Dedifferentiated amniotic fluid mesenchymal stem cell (primary cell): ENCODE measurements at regions not wholly inside any gene's neighbourhood (a gene's known extent, or its start where the extent isn't known, plus 50 kb on each side); places are given as distances from the start of the nearest gene placed in this dataset.

Experiments used
- DNase-seq: peaks from one replicate; pipeline ENCODE4 v3.0.0-alpha.2; 2016; ENCODE audit errors: extremely low spot score

DNA sequence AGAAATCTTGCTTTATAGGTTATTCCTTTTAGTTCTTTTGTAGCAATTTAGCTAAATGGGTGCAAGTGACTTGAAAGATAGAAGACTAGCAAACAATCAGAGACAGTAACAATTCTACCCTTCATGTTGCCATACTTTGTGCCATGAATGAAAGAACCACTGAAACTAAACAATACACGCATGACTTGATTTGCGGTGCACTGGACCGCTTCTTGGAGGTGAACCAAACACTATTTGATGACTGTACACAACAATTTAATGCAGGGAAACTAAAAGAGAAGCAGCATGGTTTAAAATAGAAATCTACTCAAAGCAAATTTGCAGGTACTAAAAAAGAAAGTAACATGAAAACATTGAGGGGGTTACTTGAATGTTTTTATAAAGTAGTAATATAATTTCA lies 331.0 kb upstream of the RARB start:
- DNase-seq: no peak

DNA sequence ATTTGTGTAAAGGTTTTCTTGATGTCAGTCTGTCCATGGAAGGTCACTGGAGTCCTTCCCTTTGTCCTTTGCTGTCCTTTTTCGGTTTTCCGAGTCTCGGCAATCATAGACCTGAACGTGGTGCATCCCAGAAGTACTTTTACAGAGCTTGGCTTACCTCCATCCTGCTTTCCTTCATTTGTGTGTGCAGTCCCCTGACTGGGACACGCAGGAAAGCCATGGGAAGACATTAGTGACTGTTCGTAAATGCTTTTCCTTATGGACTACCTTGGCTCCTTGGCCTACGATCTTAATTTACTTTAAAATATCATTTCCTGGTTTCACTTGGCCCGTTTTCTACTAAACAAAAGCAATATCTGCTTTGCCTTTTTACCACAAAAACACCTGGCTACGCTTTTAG lies 328.4 kb upstream of the RARB start:
- no peak for DNase-seq

DNA sequence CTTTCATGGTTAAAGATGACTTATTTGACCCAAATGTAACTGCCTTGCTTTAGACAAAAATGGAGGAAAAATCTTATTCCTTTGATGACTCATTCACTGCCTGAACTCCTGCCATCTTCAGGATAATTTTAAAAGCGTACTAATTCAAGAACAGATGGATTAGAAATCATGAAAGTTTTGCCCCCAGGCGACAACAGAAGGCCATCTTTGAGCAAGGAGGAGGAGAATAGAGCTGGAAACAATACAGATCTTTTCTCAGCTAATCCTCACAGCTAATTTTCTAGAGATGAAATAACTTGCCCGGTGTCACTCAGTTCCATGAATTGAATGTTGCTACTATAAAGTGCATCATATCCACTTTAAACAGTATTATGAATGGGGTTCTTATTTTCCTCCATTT lies 324.7 kb upstream of the RARB start:
- DNase-seq: no peak

DNA sequence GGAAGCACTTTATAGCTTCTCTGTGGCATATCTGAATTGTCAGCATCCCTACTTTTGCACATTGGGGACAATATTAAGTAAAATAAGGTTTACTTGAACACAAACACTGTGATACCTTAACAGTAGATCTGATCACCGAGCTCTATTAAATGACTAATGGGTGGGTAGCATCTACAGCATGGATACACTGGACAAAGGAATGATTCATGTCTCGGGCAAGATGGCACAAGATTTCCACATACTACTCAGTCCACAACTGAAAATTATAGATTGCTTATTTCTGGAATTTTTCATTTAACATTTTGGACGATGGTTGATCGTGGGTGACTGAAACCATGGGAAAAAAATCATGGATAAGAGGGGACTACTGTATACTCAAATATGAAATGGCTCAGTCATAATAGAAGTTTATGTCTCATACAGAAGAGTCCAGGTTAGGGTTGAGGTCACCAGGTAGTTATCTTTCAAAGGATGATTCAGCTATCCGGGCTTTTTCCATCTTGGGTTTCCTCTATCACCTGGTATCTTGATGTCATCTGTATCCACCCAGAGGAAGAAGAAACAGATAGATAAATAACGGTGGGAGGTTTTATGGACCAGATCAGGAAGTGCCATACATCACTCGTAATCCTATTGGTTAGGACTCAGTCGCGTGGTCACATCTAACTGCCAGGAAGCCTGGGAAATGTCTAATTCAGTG lies 320.0 kb upstream of the RARB start:
- no peak for DNase-seq

DNA sequence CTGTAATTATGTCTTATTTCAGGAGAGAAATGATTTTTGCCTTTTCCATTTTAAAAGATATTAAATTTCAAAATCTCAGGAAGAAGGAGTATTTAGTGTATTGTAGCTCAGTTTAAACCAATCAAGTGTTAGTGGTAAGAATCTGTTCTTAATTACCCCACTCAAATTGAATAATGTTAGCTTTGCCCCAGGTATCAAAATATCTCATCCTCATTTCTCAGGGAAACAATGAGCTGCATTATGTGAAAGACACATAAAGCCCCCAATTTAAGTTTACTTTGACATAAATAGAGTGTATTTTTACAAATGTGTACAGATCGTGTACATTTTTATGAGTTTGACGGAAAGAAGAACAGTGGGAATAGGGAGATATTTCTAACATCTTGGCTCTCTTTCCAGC lies 317.4 kb upstream of the RARB start:
- DNase-seq: no peak

DNA sequence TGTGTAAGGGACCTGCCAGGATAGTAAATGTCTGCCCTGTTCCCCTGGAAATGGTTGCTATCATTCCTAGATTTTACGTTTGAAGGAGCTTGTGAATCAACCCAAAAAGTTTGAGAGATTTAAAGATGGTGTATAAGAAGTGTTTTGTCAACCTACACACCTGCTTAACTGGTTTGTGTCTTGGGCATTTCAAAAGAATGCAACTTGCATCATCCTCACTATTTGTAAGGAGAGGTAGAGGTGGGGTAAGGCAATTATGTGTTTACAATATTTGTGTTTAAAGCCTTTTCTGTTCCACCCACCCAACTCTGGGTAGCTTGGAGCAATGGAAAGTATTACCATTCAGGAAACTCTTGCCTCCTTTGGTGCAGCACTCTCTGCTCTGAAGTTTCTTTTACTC lies 314.2 kb upstream of the RARB start:
- no peak for DNase-seq

DNA sequence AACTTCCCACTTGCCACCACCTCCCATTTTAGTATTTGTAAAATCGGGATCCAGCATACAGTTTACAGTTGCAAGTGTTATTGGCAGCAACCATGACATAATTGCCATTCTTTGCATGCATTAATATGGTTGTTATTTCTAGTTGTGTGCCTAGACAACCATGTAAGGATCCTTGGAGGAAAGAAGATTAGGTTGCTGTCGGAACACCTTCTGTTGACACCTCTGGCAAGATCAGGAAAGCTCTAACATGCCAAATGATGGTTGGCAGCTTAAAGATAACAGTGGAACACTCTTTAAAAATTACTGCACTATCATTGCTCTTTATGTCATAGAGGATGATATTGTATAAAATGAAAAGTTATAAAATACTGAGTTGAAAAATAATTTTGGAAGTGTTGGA lies 313.5 kb upstream of the RARB start:
- DNase-seq: no peak

DNA sequence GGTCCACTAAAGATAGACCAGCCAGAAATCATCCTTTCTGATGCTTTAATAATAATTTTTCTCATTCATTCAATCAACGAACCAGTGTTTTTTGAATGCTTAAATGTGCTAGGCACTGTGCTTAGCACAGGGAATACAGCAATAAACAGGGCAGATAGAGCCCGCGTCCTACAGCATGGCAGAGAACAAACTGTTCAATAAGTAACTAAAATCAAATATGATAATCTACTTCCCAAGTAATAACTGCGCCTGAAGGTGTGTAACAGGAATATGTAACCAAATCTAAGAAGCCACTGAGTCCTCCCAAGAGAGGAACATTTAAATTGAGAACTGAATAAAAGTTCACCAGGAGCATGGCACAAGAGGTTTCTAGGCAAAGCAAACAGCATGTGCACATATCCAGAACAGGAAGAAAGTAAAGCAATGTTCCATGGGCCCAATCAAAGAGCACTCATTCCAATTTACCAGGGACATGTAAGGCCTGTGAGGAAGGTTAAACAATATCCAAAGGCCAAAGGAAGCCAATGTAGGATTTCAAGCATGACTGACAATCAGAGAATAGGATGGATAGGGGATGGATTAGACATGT lies 311.0 kb upstream of the RARB start:
- no peak for DNase-seq

DNA sequence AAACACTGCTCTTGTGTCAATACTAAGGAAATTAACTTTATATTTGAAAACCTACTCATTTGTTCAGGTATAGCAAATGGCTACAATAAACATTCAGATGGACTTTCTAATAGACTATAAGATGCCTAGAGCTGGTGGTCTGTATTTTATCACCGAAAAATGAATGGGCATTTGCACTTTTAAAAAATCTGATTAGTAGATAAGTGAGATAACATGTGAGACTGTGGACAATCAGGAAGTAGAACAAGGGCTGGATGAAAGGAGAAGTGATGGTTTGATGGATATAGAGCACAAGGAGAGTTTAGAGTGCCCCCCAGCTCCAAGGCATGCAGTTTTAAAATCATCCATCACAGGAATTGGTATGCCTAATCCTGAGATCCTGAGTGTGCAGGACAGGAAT lies 308.4 kb upstream of the RARB start:
- no peak for DNase-seq

DNA sequence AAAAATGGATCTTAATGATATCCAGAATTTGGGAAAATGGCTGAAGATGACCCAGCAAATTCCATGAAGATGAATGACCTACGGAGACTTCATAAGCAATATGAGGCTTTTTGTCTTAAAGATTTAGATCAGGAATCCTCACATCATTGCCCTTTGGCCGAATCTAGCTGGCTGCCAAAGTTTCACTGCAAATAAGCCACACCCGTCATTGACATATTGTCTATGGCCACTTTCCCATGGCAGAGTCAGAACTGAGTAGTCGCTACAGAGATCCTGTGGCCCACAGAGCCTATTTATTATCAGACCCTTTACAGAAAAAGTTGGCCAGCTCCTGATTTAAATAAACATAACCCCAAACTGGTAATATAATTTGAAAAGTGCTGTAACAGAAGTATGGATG lies 307.4 kb upstream of the RARB start:
- DNase-seq: no peak

DNA sequence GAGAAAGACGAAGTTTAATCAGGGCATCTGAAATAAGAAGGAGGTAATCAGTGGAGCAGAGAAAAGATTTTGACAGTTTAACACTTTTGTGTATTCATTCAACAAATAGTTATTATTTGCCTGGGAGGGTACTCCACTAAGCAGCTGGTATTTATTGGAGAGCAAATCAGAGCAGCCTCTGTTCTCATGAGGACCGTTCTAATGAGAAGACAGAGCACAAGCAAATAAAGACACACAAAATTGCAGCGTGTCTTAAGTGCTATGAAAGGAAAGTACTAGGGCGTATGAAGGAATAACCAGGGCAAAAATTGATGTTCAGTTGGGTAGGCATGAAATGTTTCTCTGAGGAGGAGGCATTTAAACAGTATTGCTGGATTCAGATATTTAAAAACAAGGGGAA lies 302.9 kb upstream of the RARB start:
- DNase-seq: no peak

DNA sequence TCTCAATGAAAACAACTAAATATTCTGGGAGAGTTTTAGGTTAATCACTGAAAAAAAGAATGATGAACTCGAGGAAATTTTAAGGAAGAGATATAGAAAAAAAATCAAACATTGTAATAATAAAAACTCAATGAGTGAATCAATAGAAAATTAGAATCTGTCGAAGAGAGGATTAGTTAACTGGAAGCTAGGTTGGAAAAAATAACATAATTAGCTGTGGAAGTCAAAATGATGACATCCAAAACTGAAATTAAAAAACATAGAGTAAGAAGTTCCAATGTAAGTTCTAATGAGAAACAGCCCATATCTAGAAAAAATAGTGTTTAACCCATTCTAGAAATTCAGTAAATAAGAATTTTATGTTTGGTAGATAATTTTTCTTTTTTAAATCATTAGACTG lies 299.3 kb upstream of the RARB start:
- no peak for DNase-seq

DNA sequence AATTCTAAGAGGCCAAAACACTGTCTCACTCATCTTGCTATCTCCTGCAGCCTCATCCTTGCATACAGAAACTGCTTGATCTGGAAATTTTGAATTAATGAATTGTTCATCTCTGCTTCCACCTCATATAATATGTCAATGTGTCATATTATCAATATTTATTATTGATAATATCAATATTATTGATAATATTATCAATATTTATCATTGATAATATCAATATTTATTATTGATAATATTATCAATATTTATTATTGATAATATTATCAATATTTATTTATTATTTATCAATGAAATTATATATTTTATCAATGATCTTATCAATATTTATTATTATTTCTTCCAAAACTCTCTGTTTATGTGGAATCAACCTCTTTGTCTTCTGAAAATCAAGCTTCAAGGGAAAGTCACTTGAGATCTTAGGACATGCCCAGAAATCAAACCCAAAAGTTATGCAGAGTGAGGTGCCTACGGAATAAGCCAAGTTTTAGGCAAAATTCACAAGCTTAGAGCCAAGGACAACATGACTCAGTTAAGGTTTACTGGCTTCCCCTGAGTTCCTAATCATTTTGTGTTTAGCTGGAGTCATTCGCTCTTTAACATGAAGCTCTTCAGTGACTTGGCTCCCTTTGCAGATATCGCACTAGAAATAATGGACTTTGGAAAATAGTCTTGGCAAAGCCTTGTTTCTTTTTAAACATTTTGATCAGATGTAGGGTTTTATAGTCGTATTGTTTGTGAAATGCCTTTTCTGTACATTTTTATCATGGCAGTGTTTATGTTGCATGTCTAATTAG lies 297.1 kb upstream of the RARB start:
- no peak for DNase-seq

DNA sequence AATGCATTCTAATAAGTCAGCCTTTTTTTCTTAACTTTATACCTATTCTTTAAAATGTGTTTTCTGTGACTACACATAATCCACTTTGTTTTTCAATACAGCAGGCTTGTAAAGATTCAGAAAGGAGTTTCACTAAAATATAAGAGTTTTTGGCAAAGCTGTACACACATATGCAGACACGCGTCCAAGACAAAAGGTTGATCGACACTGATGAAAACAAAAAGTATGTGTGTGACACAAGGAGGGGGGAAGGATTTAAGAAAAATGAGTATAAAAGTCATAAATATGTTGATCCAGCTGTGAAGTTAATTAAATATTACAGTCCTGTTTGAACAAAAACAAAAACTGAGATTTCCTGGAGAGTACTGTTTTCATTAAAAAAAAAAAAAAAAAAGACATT lies 294.5 kb upstream of the RARB start:
- DNase-seq: no peak

DNA sequence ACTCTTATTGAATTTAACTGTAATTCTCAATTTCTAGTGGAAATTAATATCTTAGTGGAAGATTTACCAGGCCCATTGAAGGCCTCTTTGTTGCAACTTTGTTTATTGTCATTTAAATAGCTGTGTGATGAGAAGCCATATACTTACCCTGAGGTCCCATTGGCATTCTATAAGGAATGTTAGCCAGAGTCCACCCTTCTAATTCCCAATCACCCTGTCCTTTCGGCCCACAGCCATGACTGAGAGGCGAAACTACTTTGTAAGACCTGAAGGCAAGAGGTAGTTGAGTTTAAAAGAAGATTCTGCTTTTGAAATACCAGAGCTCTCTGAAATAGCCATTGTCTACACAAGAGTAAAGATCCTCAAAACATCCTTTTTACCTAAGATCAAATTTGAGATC lies 290.5 kb upstream of the RARB start:
- DNase-seq: no peak

DNA sequence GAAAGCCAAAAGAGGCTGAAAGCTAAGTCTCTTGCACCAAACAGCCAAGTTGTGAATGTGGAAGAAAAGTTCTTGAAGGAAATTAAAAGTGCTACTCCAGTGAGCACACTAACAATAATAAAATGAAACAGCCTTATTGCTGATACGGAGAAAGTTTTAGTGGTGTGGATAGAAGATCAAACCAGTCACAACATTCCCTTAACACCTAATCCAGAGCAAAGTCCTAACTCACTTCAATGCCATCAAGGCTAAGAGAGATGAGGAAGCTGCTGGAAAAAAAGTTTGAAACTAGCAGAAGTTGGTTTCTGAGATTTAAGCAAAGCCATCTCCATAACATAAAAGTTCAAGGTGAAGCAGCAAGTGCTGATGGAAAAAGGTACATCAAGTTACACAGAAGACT lies 288.8 kb upstream of the RARB start:
- DNase-seq: no peak

DNA sequence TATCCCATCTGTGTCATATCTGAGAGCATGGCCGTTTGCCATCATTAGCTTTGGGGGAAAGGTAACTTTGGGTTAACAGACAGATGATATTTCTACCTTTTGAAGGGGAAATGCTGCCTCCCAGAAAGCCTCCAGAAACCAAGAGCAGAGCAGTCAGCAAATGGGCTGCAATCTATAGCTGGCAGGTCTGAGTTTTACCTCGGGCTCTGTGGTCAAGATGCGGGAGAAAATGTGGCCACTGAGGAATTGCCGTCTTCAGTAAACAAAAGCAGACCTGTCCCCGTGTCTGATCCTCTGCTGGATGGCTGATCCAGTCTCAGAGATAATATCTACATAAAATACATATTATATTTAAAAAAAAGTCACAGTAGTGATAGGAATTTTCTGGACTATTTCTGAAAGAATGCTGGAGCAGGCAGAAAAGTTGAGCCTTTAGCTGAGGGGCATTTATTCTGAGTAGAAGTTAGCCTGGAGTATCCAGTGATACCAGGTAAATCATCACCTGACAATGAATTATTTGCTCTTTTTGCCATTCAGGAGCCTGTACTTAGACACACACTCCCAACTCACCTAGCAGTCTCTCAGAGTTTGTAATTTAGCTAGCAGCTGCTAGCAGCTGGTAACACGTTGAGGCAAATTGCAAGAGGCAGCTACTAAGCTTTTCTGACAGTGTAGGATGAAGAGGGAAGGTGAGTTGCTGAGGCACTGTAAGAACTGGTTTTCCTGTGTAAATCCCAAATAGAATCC lies 285.3 kb upstream of the RARB start:
- no peak for DNase-seq

DNA sequence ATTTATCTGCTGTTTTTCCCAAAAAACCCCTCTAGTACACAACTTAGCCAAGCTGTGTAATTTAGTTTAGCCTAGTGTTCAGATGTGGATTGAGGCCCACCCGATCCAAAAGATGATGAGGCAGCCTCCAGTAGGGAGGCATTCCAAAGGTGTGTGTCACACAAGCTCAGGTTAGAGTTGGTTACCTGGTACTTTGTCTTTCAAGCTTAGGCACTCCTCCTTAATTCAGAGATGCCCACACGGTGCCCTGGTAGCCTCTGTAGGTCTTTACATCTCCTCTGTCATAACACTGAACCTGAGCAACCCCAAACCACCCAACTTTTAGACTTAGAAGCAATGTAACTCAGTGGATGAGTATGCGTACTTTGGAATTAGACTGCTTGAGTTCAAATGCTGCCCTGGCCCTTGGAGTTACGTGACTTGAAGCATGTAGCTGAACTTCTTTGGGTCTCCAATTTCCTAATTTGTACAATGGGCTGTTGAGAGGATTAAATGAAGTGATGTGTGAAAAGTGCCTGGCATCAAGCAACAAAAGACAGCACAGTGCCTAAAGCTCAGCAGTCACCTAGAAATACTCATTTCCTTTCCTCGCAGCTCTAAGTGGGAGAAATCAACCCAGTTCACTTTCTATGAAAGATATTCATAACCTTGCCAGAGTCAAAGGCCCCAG lies 284.6 kb upstream of the RARB start:
- DNase-seq: no peak

DNA sequence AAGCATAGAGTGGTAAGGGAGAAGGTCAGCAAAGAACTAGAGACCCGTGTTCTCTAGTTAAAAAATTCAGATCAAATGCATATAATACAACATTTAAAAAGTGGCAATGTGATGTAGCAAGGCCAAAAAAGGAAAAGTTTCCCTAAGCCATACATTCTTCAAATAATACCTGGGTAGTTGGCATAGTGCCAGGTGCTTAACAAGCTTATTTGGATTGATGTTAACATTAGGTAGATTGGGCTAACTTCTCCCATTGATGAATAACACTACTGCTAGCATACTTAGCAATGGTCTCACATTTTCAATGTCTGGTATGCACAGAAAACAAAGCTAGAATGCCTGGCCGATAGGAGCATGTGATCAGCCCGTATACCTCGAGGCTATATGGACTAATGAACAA lies 283.6 kb upstream of the RARB start:
- no peak for DNase-seq

DNA sequence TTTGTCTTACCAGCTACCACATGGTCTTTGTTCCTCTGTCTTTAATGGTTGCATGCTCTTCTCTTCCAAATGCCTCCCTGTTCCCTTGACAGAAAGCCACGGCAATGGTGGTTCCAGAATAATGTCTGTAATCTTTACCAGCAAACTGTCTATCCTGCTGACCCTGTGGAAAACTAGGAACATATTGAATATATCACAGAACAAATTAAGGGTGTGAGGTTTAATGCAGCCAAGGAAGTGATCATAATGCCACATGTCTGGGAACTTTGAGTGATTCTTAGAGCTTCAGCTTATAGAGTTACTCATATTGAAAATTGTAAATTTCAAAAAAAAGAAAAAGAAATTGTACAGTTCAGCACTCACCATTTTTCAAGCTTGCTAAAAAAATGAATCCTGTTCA lies 282.9 kb upstream of the RARB start:
- DNase-seq: no peak

DNA sequence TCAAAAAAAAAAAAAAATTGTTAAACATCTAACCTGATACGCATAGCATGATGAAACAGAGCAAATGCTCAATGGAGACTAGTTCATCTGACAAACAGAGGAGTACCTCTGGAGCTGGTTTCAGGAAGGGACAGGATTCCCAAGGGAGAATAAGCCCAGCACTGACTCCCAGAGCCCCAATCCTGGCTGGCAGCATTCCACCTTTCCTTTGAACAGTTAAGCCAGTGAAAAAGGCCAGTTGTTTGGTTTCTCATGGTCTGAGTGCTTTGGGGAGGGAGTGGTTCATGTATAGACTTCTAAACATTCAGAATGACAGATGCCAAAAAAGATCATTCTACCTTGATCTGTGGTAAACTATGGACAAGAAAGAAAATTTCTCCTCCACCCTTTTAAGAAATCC lies 277.9 kb upstream of the RARB start:
- DNase-seq: no peak

DNA sequence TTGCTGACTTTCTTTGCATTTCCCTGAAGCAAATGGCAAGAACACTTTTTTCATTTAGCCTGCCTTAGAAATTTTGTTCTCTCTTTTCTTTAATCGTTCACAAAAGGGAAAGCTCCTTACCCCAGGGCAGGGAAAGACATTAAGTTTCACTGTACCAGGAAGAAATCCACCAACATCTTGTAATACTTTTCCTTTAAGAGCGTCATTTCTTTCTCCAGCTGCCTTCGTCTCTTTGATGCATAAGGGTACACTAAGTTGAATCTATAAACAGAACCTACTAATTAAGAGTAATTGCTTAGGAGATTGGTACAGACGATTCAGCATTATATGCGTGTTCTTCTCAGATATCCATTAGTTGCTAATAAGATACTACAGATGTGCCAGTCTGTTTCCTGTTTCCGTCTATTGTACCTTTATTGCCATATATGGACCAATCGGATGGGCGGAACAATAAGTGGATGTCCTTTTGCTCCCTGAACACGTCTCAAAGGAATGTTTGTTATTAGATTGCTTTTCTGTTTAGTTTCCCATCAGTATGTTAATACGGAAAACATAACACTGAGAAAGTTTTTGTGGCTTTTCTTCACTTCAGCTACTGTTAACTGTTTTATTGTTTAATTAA lies 276.7 kb upstream of the RARB start:
- no peak for DNase-seq
